SK-N-SH (cell line): ENCODE measurements at regions not wholly inside any gene's neighbourhood (a gene's known extent, or its start where the extent isn't known, plus 50 kb on each side); places are given as distances from the start of the nearest gene placed in this dataset.

Source experiments
- CTCF ChIA-PET: fragments of 300-600, 350-600 bp; formaldehyde crosslinking; extraction: SDS; loops from one replicate; lab custom pipeline; 2021; lab: Yijun Ruan, JAX
- POLR2A ChIA-PET: fragments of 350-600 bp; sonication (Branson Sonifier 250); formaldehyde crosslinking; extraction: SDS; loops from one replicate; lab custom pipeline; 2020; ENCODE audit warnings: antibody characterized with exemption, inconsistent platforms; lab: Yijun Ruan, JAX
- DNase-seq: peaks from one replicate; pipeline ENCODE4 v3.0.0; 2012
- H2AFZ ChIP-seq: fragments of 200-600 bp; sonication (generic); 2 replicates; pipeline ENCODE4 v1.8.1; 2016; ENCODE audit warnings: antibody characterized with exemption, mild to moderate bottlenecking, low read depth
- H3F3A ChIP-seq: fragments of 200-600 bp; sonication (generic); replicated peaks from 2 replicates; pipeline ENCODE3; 2016; ENCODE audit warnings: antibody characterized with exemption, mild to moderate bottlenecking; ENCODE audit not compliant: insufficient read depth
- H3K27ac ChIP-seq, 2 experiments: fragments of 200-500 bp in 1 of 2; fragments of 200-600 bp in 1 of 2; sonication (Bioruptor generic) in 1 of 2; sonication (generic), shearing (Covaris generic) in 1 of 2; 2 replicates each; pipeline versions ENCODE4 v1.5.1 to v1.6.1; 2014 to 2016; ENCODE audit warnings: low read depth in 2 of 2, inconsistent platforms in 1 of 2, low read length in 1 of 2, mild to moderate bottlenecking in 1 of 2, mixed read lengths in 1 of 2
- H3K27me3 ChIP-seq: fragments of 200-600 bp; sonication (generic), shearing (Covaris generic); 2 replicates; pipeline ENCODE4 v1.6.1; 2016; ENCODE audit warnings: mixed run types; ENCODE audit not compliant: insufficient read depth
- H3K36me3 ChIP-seq, 2 experiments: fragments of 200-500 bp in 1 of 2; fragments of 200-600 bp in 1 of 2; sonication (Bioruptor generic) in 1 of 2; sonication (generic) in 1 of 2; replicated peaks in 1 of 2; 2 replicates each; pipeline versions ENCODE3 to v1.5.1; 2014 to 2016; ENCODE audit warnings: low read length in 1 of 2, mild to moderate bottlenecking in 1 of 2; ENCODE audit not compliant: insufficient read depth in 2 of 2, control insufficient read depth in 1 of 2
- H3K4me1 ChIP-seq, 2 experiments: fragments of 200-500 bp in 1 of 2; fragments of 200-600 bp in 1 of 2; sonication (Bioruptor generic) in 1 of 2; sonication (generic), shearing (Covaris generic) in 1 of 2; 2 replicates each; pipeline versions ENCODE4 v1.5.1 to v1.6.1; 2014 to 2016; ENCODE audit warnings: low read depth in 1 of 2, low read length in 1 of 2, mixed run types in 1 of 2; ENCODE audit not compliant: insufficient read depth in 2 of 2, control insufficient read depth in 1 of 2
- H3K4me2 ChIP-seq: fragments of 200-600 bp; sonication (generic), shearing (Covaris generic); 2 replicates; pipeline ENCODE4 v1.6.1; 2017; ENCODE audit warnings: mixed run types
- H3K4me3 ChIP-seq, 2 experiments: fragments of 200-500 bp in 1 of 2; fragments of 200-600 bp in 1 of 2; sonication (Bioruptor generic) in 1 of 2; sonication (generic), shearing (Covaris generic) in 1 of 2; 2 replicates each; pipeline versions ENCODE4 v1.5.1 to v1.8.1; 2014 to 2016; ENCODE audit warnings: low read depth in 2 of 2, inconsistent platforms in 1 of 2, low read length in 1 of 2, mild to moderate bottlenecking in 1 of 2, mixed read lengths in 1 of 2, moderate library complexity in 1 of 2
- H3K79me2 ChIP-seq: fragments of 200-600 bp; sonication (generic); 2 replicates; pipeline ENCODE4 v1.8.1; 2017; ENCODE audit warnings: mild to moderate bottlenecking; ENCODE audit not compliant: insufficient read depth
- H3K9ac ChIP-seq: fragments of 200-600 bp; sonication (generic); 2 replicates; pipeline ENCODE4 v1.6.1; 2017; ENCODE audit warnings: mixed run types
- H3K9me2 ChIP-seq: fragments of 200-600 bp; sonication (generic); 2 replicates; pipeline ENCODE4 v1.6.1; 2017; ENCODE audit warnings: mixed run types
- H3K9me3 ChIP-seq: fragments of 200-600 bp; sonication (generic); 2 replicates; pipeline ENCODE4 v1.6.1; 2017; ENCODE audit warnings: mixed run types, mild to moderate bottlenecking, moderate library complexity
- H4K20me1 ChIP-seq: fragments of 200-600 bp; sonication (generic); 2 replicates; pipeline ENCODE4 v1.6.1; 2017; ENCODE audit warnings: mild to moderate bottlenecking, mixed run types; ENCODE audit not compliant: insufficient read depth
- CHD2 ChIP-seq: fragments of 150-350 bp; IDR thresholded peaks from 2 replicates; pipeline ENCODE4 v1.6.1; 2018; ENCODE audit warnings: low read length; ENCODE audit not compliant: partially characterized antibody
- ELF1 ChIP-seq: IDR thresholded peaks from 2 replicates; pipeline ENCODE4 v1.4.0; 2012
- EZH2phosphoT487 ChIP-seq: fragments of 200-600 bp; sonication (generic); IDR thresholded peaks from 2 replicates; pipeline ENCODE4 v1.6.1; 2017; ENCODE audit warnings: low read depth, mixed run types, mild to moderate bottlenecking, antibody characterized with exemption, moderate library complexity, borderline replicate concordance
- FOSL2 ChIP-seq: IDR thresholded peaks from 2 replicates; pipeline ENCODE4 v1.4.0; 2012; ENCODE audit warnings: low read depth, mild to moderate bottlenecking, moderate library complexity, borderline replicate concordance
- FOXM1 ChIP-seq: IDR thresholded peaks from 2 replicates; pipeline ENCODE4 v1.4.0; 2012; ENCODE audit warnings: low read depth, mild to moderate bottlenecking
- MAX ChIP-seq: IDR thresholded peaks from 2 replicates; pipeline ENCODE4 v1.4.0; 2012; ENCODE audit warnings: low read depth
- MEF2A ChIP-seq: IDR thresholded peaks from 2 replicates; pipeline ENCODE4 v1.4.0; 2012; ENCODE audit warnings: low read depth, borderline replicate concordance
- MXI1 ChIP-seq: IDR thresholded peaks from 2 replicates; pipeline ENCODE4 v1.6.1; 2012; ENCODE audit warnings: mild to moderate bottlenecking, low read depth, low read length, improper control_type of control experiment
- NFIC ChIP-seq: IDR thresholded peaks from 2 replicates; pipeline ENCODE4 v1.4.0; 2012; ENCODE audit warnings: borderline replicate concordance
- PBX3 ChIP-seq: IDR thresholded peaks from 2 replicates; pipeline ENCODE4; 2012
- POLR2AphosphoS5 ChIP-seq: IDR thresholded peaks from 2 replicates; pipeline ENCODE4 v1.6.1; 2012; ENCODE audit warnings: low read depth, low read length
- RCOR1 ChIP-seq: fragments of 150-350 bp; IDR thresholded peaks from 2 replicates; pipeline ENCODE4 v1.6.1; 2017; ENCODE audit warnings: antibody characterized with exemption, low read length
- RFX5 ChIP-seq: IDR thresholded peaks from 2 replicates; pipeline ENCODE4 v1.6.1; 2012; ENCODE audit warnings: mild to moderate bottlenecking, improper control_type of control experiment, low read length
- RXRA ChIP-seq: IDR thresholded peaks from 2 replicates; pipeline ENCODE4 v1.4.0; 2012; ENCODE audit warnings: low read depth, mild to moderate bottlenecking, borderline replicate concordance
- SIN3A ChIP-seq: IDR thresholded peaks from 2 replicates; pipeline ENCODE4 v1.6.1; 2012; ENCODE audit warnings: low read depth, mild to moderate bottlenecking, low read length, moderate library complexity, borderline replicate concordance
- TAF1 ChIP-seq: IDR thresholded peaks from 2 replicates; pipeline ENCODE4 v1.6.1; 2012; ENCODE audit warnings: low read depth, mild to moderate bottlenecking, low read length, moderate library complexity, borderline replicate concordance
- TCF12 ChIP-seq: IDR thresholded peaks from 2 replicates; pipeline ENCODE4 v1.4.0; 2012
- TEAD4 ChIP-seq: IDR thresholded peaks from 2 replicates; pipeline ENCODE4 v1.4.0; 2012; ENCODE audit warnings: mild to moderate bottlenecking, borderline replicate concordance; ENCODE audit not compliant: insufficient read depth
- ZBTB33 ChIP-seq: IDR thresholded peaks from 2 replicates; pipeline ENCODE4 v1.4.0; 2012; ENCODE audit warnings: low read depth, borderline replicate concordance
- WGBS: methylation state at CpG from one replicate; pipeline ENCODE4 v1.1.6; 2017; ENCODE audit warnings: low lambda C conversion rate; 5-methylcytosine and 5-hydroxymethylcytosine counted together
- TF ChIP-seq, protein P1 (sequence below): IDR thresholded peaks from 2 replicates; pipeline ENCODE4 v1.6.1; 2012; ENCODE audit warnings: mild to moderate bottlenecking, low read depth, low read length, moderate library complexity
- TF ChIP-seq, protein P2 (sequence below): IDR thresholded peaks from 2 replicates; pipeline ENCODE4 v1.4.0; 2012; ENCODE audit warnings: low read depth, borderline replicate concordance
- TF ChIP-seq, protein P3 (sequence below): fragments of 200-600 bp; sonication (generic); IDR thresholded peaks from 2 replicates; pipeline ENCODE4 v1.6.1; 2017; ENCODE audit warnings: antibody characterized with exemption, mild to moderate bottlenecking, moderate library complexity
- TF ChIP-seq, protein P4 (sequence below): fragments of 150-350 bp; IDR thresholded peaks from 2 replicates; pipeline ENCODE4 v1.6.1; 2016; ENCODE audit warnings: mild to moderate bottlenecking, low read depth, low read length

- Histone ChIP-seq H3K9ac (no peak overlapping the region), H3K4me3 (no peak overlapping the region; a peak in 1 of 4 replicates), H3F3A (no peaks in the 10 kb centered on the region), H3K4me1 (peaks cover 0 to 21% of the 10 kb centered on the region in 2 experiments; a peak in 1 of 4 replicates), H3K4me2 (no peak overlapping the region), H2AFZ (peak overlapping the region; percentile 60; the same call in 1 of the 2 replicates), H4K20me1 (no peaks in the 10 kb centered on the region), H3K36me3 (no peaks in the 10 kb centered on the region), H3K9me3 (no peaks in the 10 kb centered on the region), H3K27me3 (no peaks in the 10 kb centered on the region), H3K79me2 (no peaks in the 10 kb centered on the region), H3K9me2 (no peaks in the 10 kb centered on the region), H3K27ac (peak overlapping the region in 1 of 2 experiments; percentile 98; a peak in 2 of 4 replicates)
- POLR2A ChIA-PET: interaction anchor here (0.9 kb wide), 2 partner anchors 47 to 874 kb away, joined by 3 read pairs; no protein-coding TSS in a partner anchor
- CTCF ChIA-PET: interaction anchor here (0.7 to 1.2 kb wide), 2 partner anchors 35 to 50 kb away, joined by 3 to 4 read pairs; no protein-coding TSS in a partner anchor
- peak; percentile 86 for DNase-seq
- WGBS: 71% methylated on average over 5 of the region's 19 CpGs
- TF ChIP-seq MXI1: no peak
- no peak for TF ChIP-seq TCF12
- no peak for TF ChIP-seq RFX5
- TF ChIP-seq, protein P1, sequence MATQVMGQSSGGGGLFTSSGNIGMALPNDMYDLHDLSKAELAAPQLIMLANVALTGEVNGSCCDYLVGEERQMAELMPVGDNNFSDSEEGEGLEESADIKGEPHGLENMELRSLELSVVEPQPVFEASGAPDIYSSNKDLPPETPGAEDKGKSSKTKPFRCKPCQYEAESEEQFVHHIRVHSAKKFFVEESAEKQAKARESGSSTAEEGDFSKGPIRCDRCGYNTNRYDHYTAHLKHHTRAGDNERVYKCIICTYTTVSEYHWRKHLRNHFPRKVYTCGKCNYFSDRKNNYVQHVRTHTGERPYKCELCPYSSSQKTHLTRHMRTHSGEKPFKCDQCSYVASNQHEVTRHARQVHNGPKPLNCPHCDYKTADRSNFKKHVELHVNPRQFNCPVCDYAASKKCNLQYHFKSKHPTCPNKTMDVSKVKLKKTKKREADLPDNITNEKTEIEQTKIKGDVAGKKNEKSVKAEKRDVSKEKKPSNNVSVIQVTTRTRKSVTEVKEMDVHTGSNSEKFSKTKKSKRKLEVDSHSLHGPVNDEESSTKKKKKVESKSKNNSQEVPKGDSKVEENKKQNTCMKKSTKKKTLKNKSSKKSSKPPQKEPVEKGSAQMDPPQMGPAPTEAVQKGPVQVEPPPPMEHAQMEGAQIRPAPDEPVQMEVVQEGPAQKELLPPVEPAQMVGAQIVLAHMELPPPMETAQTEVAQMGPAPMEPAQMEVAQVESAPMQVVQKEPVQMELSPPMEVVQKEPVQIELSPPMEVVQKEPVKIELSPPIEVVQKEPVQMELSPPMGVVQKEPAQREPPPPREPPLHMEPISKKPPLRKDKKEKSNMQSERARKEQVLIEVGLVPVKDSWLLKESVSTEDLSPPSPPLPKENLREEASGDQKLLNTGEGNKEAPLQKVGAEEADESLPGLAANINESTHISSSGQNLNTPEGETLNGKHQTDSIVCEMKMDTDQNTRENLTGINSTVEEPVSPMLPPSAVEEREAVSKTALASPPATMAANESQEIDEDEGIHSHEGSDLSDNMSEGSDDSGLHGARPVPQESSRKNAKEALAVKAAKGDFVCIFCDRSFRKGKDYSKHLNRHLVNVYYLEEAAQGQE: no peak
- TF ChIP-seq, protein P2, sequence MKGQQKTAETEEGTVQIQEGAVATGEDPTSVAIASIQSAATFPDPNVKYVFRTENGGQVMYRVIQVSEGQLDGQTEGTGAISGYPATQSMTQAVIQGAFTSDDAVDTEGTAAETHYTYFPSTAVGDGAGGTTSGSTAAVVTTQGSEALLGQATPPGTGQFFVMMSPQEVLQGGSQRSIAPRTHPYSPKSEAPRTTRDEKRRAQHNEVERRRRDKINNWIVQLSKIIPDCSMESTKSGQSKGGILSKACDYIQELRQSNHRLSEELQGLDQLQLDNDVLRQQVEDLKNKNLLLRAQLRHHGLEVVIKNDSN: peak; percentile 52; the same call in 1 of the 2 replicates
- TF ChIP-seq, protein P3, sequence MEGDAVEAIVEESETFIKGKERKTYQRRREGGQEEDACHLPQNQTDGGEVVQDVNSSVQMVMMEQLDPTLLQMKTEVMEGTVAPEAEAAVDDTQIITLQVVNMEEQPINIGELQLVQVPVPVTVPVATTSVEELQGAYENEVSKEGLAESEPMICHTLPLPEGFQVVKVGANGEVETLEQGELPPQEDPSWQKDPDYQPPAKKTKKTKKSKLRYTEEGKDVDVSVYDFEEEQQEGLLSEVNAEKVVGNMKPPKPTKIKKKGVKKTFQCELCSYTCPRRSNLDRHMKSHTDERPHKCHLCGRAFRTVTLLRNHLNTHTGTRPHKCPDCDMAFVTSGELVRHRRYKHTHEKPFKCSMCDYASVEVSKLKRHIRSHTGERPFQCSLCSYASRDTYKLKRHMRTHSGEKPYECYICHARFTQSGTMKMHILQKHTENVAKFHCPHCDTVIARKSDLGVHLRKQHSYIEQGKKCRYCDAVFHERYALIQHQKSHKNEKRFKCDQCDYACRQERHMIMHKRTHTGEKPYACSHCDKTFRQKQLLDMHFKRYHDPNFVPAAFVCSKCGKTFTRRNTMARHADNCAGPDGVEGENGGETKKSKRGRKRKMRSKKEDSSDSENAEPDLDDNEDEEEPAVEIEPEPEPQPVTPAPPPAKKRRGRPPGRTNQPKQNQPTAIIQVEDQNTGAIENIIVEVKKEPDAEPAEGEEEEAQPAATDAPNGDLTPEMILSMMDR: no peak
- no peak for TF ChIP-seq MAX
- TF ChIP-seq CHD2: peak; percentile 66
- no peak for TF ChIP-seq MEF2A
- no peak for TF ChIP-seq NFIC
- TF ChIP-seq TAF1: no peak
- no peak for TF ChIP-seq RXRA
- no peak for TF ChIP-seq ZBTB33
- no peak for TF ChIP-seq FOSL2
- no peak for TF ChIP-seq SIN3A
- TF ChIP-seq TEAD4: no peak
- TF ChIP-seq POLR2AphosphoS5: no peak
- TF ChIP-seq FOXM1: no peak
- TF ChIP-seq, protein P4, sequence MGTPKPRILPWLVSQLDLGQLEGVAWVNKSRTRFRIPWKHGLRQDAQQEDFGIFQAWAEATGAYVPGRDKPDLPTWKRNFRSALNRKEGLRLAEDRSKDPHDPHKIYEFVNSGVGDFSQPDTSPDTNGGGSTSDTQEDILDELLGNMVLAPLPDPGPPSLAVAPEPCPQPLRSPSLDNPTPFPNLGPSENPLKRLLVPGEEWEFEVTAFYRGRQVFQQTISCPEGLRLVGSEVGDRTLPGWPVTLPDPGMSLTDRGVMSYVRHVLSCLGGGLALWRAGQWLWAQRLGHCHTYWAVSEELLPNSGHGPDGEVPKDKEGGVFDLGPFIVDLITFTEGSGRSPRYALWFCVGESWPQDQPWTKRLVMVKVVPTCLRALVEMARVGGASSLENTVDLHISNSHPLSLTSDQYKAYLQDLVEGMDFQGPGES: no peak
- TF ChIP-seq RCOR1: peak; percentile 47; the same call in 1 of the 2 replicates
- no peak for TF ChIP-seq ELF1
- no peak for TF ChIP-seq PBX3
- TF ChIP-seq EZH2phosphoT487: no peak
Observed at GRCh38 chr18:71028285-71028762, 739.5 kb downstream of the SOCS6 start.
